ENCODE measurements at regions not wholly inside any gene's neighbourhood (a gene's known extent, or its start where the extent isn't known, plus 50 kb on each side); places are given as distances from the start of the nearest gene placed in this dataset.

DNA sequence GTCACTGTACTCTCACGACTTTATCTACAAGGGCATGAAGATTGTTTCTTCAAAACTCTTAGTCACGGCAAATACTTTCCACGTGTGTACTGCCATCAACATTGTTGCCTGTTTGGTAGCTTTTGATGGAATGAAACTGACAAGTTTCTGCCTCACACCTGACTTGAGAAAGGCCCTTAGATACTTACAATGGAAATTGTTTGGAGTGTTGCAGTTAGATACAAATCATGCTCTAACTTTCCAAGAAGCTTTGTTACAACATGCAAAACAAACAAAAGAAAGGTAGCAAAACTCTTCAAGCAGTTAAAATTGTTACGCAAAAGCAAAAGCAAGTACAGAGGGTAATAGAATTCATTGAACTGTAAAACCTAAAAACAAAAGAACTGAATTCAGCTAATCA is 91.1 kb upstream of the TLE4 start:
- TF ChIP-seq EZH2 (IDR thresholded peaks at IDR 0.05; ENCODE audit: borderline replicate concordance, low read length) (no peak), CTCF (conservative IDR thresholded peaks at IDR 0.05 in 1 of 2, IDR thresholded peaks at IDR 0.05 in 1 of 2; ENCODE audit: extremely low read depth in 1 of 2, insufficient read depth in 1 of 2, low read depth in 1 of 2, low read length in 2 of 2) (no peak)
